NCI-H2171 treated with DMSO at 0.1 percent for 48 hours (cell line): ENCODE measurements at regions not wholly inside any gene's neighbourhood (a gene's known extent, or its start where the extent isn't known, plus 50 kb on each side); places are given as distances from the start of the nearest gene placed in this dataset.
A peak's percentile ranks its signal among the peaks of the same experiment; 100 is the strongest.

Experiments used
- DNase-seq: peaks from one replicate; lab custom pipeline; 2025; lab: John Stamatoyannopoulos, UW

GRCh38 chrX:10047631-10048030 is 80.5 kb downstream of the CLDN34 start:
- no peak for DNase-seq

- no peak for DNase-seq
Observed at GRCh38 chrX:10048076-10048475, 80.9 kb downstream of the CLDN34 start.

GRCh38 chrX:10048707-10049106 is 81.5 kb downstream of the CLDN34 start:
- DNase-seq = no peak

DNA sequence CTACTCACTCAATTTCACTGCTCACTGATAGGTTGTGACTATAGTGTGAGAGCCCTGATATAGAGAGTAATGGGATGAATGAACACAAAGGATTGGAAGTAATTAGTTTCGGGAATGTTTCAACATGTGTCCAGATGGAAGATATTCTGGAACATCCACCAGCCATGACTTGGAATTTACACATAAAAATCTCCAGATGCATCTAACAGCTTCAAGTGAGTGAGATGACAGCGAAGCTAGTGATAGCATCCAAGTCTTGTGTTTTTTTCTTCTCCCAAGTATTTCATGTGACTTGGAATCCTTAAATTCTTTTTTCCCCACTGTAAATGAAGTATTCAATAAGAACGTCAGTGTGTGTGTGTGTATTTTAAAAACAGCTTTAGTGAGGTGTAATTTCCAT is 82.1 kb downstream of the CLDN34 start:
- no peak for DNase-seq

- DNase-seq = no peak
Observed at GRCh38 chrX:10050481-10050880, 83.3 kb downstream of the CLDN34 start.

DNA sequence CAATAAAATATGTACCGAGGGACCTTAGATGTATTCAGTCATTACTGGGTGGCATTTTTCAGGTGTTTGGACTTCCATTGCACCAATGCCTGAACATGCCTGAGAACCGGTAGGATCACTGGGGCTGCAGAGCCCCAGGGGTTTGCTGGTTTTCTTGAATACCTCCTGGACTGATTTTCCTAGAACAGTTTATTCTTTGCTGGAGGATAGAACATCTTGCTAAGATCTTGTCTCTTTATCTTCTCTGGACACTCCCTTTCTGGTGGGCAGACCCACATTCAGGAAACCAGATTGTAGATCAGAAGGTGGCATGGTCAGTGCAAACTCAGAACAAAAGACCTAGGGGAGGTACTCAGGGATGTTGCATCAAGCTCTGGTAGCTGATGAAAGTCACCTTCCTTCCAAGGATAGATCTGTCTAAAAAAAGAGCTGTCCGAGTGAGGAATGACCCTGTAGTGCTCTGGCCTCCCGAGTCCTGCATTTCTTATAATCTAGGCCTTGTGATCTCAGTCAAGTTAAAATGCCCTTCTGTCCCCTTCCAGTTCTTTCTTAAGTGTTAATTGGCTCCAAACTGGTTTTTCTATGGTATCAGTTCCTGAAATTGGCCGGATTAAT is 84.8 kb downstream of the CLDN34 start:
- DNase-seq = no peak

DNA sequence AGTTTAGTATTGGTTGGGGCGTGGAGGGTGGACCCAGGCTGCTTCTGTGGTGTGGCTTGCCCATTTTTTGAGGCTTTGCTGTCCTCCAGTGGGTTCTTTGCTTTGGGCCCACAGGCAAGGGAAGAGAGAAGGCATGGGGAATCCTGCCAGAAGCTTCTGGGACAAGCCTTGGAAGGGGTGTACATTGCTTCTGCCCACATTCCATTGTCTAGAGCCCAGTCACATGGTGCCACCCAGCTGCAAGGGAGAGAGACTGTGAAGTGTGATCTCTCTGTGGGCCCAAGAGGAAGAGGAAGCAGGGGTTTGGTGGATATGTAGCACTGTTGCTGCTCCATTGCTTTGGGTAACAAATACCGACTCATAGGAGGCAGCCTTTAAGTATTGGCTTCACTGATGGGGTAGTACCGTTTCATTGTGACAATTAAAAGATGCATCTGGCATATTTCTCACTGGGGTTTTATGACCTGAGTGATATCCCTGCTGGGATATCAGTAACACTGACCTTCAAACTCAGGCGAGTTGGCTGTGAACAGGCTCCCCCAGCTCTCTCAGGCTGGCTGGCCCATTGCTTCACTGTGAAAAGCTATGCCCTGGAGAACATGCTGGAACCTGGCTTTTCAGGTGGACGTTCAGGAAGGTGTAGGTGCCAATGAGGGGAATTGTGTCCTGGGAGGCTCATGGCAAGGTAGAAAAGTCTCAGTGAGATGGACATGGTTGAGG is 85.9 kb downstream of the CLDN34 start:
- DNase-seq = no peak

DNA sequence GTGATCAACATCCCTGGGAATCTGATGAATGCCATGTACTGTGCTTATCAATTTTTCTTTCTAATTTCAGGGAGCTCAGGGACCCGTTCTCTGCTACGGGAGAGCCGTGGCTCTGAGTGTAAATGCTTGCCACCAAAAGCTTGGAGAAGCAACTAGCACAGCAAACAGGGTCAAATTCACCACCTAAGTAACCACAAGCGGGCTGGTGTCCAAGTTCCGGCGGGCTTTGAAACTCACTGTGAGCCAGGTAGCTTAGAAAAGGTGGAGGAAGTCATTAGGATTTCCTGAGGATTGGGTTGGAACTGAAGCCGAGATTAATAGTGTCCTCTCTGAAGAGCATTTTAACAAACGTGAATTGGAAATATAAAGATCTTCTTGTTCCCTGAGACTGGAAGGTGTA is 87.2 kb downstream of the CLDN34 start:
- DNase-seq = no peak

DNA sequence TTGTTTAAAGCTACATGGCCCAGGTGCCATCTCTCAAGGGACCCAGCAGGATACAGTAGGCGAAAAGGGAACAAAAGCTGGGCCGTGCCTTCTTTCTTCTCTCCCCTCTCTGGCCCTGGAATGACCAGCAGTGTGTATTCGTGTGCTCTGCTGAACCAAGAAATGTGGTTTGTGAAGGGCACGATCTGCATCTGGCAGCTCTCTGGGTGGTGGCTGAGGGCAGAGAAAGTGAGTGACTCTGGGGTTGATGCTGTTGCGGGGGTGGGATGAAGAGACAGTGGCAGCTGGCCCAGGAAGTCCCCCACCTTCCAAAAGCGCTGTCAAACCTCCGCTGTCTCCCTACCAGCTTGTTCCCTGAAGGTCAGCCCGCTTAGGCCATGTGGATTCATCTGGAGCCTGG is 88.3 kb downstream of the CLDN34 start:
- no peak for DNase-seq

DNA sequence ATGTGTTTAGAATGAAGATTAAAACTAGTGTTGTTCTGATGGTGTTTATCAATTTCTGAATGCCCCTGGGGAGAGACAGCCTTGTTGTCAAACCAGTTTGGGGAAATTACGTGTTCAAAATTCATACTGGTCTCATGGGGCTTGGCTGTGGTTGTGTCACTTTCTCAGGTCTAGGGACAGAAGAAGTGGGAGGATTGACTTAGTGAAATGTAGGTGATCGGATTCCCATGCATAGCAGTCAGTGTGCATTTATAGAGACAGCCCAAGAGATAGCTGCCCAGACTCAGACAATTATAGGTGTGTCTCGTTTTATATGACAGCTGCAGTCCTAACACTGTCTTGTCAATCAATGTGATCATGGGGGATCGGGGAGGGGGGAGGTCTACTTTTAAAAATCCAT is 94.4 kb upstream of the CLCN4 start:
- DNase-seq = no peak

DNA sequence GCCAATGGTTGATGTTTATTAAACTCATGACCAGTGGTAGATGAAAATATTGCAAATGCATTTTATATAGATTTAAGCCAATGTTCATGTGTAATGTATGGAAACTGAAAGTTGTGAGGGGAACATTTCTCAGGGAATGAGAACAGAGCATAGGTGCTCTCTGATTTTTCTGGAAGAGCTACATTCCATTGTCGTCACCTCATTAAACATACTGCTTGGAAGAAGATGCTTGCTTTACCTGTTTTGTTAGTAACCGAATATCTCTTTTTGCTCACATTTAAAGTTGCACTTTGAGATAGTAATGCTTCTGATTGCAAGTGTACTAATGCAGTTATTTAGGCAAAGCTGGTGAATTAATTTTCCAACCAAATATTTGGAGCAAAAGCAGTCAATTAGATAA is 93.8 kb upstream of the CLCN4 start:
- no peak for DNase-seq

GRCh38 chrX:10064736-10065135 is 92.0 kb upstream of the CLCN4 start:
- no peak for DNase-seq

DNA sequence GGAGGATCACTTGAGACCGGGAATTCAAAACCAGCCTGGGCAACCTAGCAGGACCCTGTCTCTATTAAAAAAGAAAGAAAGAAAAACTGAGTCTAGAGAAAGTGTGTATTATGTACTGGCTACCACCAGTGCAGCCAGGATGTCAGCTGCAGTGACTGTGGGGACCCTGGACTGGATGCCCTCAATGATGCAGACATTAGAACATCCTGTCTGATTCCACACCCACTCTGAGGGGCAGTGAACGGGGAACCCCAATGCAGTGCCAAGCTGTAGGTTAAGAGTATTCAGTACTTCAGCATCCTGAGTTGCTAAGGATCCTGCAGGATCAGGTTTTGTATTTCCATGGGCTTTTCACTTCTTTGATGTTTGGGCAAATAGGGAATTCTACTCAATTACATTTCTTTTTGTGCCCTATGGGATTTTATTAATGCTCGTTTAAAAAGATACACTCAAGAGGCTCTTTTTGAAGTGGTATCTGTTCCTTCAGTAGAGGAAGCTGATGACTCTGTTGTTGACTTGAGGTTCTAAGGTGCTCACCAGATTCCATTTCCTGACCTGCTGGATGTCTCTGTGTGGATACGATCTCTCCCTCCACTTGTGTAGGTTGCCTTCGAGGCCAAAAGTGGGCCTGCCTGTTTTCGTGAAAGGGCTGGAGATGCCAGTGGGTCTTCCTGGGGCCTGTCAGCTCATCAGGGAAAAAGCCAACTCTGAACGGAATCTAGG is 85.9 kb upstream of the CLCN4 start:
- no peak for DNase-seq

DNA sequence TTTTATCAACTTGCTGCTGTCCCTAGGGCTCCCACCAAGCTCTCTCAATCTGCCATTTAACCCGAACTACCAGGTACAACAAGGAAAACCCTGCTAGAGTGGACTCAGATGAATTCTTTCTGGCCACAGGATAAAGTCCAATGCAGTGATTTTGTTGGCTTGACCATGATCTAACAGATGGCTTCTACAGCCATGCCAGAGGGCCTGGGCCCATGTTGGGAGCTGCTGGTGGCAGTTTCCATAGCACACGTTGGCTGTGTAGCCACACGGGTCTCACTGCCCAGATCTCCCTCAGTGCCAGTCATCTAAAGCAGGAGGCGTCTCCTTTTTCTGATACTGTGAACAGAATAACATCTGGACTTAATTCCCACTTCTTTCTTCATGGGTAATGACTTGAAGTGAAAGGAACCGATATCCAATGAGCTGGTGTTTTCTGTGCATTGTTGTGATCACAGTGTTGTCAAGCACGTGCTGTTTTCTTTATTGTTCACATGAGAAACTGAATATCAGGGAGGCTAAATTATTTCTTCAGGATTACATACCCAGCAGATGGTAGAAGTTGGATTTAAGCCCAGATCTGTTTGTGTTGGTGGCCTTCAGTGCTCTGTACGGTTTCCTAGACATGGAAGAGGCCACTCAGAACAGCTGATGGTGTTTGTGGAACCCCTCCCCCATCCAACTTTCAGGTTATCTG is 85.2 kb upstream of the CLCN4 start:
- peak; percentile 91 for DNase-seq

DNA sequence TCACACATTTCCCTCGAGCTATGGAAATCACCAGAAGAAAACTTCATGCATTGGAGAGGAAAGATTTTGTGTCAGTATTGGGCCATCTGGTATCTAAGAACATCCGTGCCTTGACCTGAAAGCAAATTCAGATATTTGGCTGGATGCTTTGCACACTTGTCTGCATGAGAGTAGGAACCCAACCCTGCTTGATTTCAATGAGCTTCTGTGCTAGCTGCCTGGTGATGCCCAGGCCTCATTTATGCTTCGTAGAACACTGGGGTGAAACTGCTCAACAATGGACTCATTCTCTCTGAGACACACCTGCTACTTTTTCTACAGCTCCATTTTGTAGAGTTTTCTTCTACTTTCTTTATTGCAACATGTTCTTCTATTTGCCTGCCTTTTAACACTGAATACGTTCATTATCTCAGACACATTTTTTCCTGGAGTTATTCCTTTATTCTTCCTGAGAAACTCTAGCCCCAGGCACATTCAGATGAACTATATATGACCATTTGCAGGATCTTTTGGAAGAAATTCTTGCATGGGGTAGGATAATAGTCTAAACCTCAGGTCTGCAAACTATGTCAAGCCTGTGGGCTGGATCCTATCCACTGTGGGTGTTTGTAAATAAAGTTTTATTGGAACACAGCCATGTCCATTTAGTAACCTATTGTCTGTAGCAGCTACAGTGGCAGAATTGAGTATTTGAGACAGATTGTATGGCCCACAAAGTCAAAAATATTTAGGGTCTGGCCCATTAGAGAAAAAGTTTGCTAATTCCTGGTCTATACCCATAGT is 83.8 kb upstream of the CLCN4 start:
- peak; percentile 14 for DNase-seq

- no peak for DNase-seq
Observed at GRCh38 chrX:10073671-10074070, 83.1 kb upstream of the CLCN4 start.

DNA sequence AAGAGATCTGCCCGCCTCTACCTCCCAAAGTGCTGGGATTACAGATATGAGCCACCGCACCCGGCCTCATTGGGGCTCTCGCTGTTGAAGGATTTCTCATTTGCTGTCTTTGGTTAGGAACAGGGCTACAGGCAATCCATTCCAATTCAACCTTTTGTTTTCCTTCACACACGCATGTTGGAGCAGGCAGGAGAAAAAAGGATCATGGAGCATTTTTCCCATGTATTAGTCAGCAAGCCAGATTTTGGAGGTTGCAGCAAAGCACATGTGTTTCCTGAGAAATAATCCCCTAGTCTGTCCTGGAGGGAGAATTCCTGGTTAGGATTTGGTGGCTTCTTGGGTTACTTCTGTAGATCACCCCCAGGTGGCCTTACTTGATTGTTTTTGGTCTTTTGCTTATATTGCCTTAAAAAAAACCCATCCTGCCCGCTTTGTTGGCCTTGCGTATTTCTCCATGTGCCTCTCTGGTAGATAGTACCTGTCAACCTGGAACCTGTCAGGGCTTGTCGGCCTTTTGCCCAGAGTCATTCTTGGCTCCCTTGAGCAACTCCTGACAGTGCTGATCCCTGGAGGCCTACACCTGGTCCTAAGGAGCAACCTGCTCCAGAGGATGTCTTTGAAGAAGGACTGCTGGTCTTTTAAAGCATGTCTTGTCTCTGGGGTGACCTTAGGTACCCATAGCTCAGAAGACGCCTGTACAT is 82.4 kb upstream of the CLCN4 start:
- DNase-seq = peak; percentile 43

DNA sequence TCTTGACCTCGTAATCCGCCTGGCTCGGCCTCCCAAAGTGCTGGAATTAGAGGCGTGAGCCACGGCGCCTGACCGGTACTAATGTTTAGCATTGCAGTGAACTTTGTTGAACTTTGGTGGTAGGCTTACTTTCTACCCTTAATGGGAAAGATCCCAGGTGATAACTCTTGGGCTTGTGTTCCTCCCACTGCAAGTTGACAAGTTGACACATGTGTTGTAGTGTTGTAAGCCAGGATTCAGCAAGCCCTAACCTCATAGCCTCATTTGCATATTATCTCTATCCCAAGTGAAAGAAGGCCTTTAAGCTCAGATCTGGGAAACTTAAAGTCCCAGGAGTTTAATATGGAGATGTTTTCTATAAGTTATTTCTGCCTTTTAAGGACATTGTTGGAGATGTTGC is 80.0 kb upstream of the CLCN4 start:
- no peak for DNase-seq

GRCh38 chrX:10077425-10078188 is 79.2 kb upstream of the CLCN4 start:
- DNase-seq = no peak

GRCh38 chrX:10078266-10078665 is 78.5 kb upstream of the CLCN4 start:
- no peak for DNase-seq

DNA sequence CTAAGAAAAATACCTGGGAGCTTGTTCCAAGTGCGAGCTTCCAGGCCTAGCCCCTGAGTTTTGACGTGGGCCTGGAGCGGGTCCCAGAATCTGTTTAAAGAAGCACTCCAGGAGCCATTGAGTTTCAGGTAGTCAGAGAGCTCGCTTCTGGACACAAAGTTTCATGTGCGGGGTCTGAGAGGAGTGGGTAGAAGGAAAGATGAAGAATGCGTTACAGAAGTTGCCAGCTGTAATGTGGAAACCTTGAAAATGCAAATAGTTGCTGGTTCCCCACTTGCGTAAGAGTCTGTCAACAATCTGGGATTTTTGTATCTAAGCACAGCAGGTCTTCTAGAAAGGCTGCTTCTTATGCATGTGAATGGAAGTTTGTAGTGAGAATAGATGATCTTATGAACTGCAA is 77.5 kb upstream of the CLCN4 start:
- DNase-seq = no peak
